Upper lobe of left lung (tissue), 6 donors: ENCODE measurements at regions not wholly inside any gene's neighbourhood (a gene's known extent, or its start where the extent isn't known, plus 50 kb on each side); places are given as distances from the start of the nearest gene placed in this dataset.
A peak's percentile ranks its signal among the peaks of the same experiment; 100 is the strongest.

ENCODE experiments used
- ATAC-seq, 2 donors: fragments of 200-7000 bp; cut with Tn5 transposase; one replicate each; pipeline ENCODE4 v1.9.1; 2022; ENCODE audit warnings: mild to moderate bottlenecking in 2 of 2, moderate library complexity in 2 of 2; ENCODE audit not compliant: low FRiP score in 2 of 2
- DNase-seq, 2 donors: peaks; one replicate each; pipeline ENCODE4 v3.0.0-alpha.2; 2019 to 2020
- H3K27ac ChIP-seq, 4 donors: fragments of 200-600 bp; sonication (generic); one replicate each; pipeline ENCODE4 v1.5.1; 2016 to 2019
- H3K27me3 ChIP-seq, 4 donors: fragments of 200-600 bp; sonication (generic); one replicate each; pipeline ENCODE4 v1.5.1; 2017 to 2019
- H3K36me3 ChIP-seq, 4 donors: fragments of 200-600 bp; sonication (generic); one replicate each; pipeline ENCODE4 v1.5.1; 2016 to 2019
- H3K4me1 ChIP-seq, 4 donors: fragments of 200-600 bp; sonication (generic); one replicate each; pipeline ENCODE4 v1.5.1; 2018 to 2019
- H3K4me3 ChIP-seq, 4 donors: fragments of 200-600 bp; sonication (generic); one replicate each; pipeline ENCODE4 v1.5.1; 2017 to 2019; ENCODE audit warnings: mild to moderate bottlenecking in 2 of 4, moderate library complexity in 1 of 4
- H3K9me3 ChIP-seq, 4 donors: fragments of 200-600 bp; sonication (generic); one replicate each; pipeline ENCODE4 v1.5.1; 2018 to 2019
- CTCF ChIP-seq, 6 experiments: fragments of 450-650 bp in 4 of 6; fragments of 200-600 bp in 2 of 6; sonication (generic) in 2 of 6; IDR thresholded peaks; one replicate each; pipeline ENCODE4 v1.5.1; 2016 to 2019; ENCODE audit warnings: antibody characterized with exemption in 6 of 6
- EP300 ChIP-seq, 4 donors: sonication (generic); formaldehyde crosslinking; IDR thresholded peaks; one replicate each; pipeline ENCODE4 v1.5.1; 2017; ENCODE audit warnings: antibody characterized with exemption in 4 of 4, control low read depth in 2 of 4
- POLR2A ChIP-seq, 4 donors: fragments of 450-650 bp; IDR thresholded peaks; one replicate each; pipeline ENCODE4 v1.5.1; 2016 to 2017; ENCODE audit warnings: antibody characterized with exemption in 4 of 4, mild to moderate bottlenecking in 2 of 4
- POLR2AphosphoS5 ChIP-seq, 2 donors: sonication (generic); formaldehyde crosslinking; IDR thresholded peaks; one replicate each; pipeline ENCODE4 v1.5.1; 2017; ENCODE audit warnings: antibody characterized with exemption in 2 of 2
- WGBS, 2 donors: methylation state at CpG; one replicate each; pipeline ENCODE4 v1.1.5; 2017 to 2018; 5-methylcytosine and 5-hydroxymethylcytosine counted together
- donor health status: DM: no; HTN: no; CAD: no; lungs with moderate emphysema.
- donor health status: DM: no; HTN: yes; CAD: no; lungs with severe emphysema.

GRCh38 chr6:106732376-106732940, 103.1 kb downstream of the QRSL1 start:
- Histone ChIP-seq H3K36me3 (no peaks in the 10 kb centered on the region), H3K27me3 (no peaks in the 10 kb centered on the region), H3K4me1 (no peaks in the 10 kb centered on the region), H3K27ac (no peak overlapping the region), H3K4me3 (no peak overlapping the region), H3K9me3 (no peaks in the 10 kb centered on the region)
- DNase-seq (no peak), ATAC-seq (peak in 1 of 2 donors; percentile 42)
- TF ChIP-seq EP300 (IDR thresholded peaks at IDR 0.05) (no peak), POLR2A (IDR thresholded peaks at IDR 0.05) (no peak), CTCF (IDR thresholded peaks at IDR 0.05) (no peak), POLR2AphosphoS5 (IDR thresholded peaks at IDR 0.05) (no peak)
- WGBS, 2 donors, result 90 to 96% methylated on average over 7 of the region's 7 CpGs

GRCh38 chr6:106731843-106732160, 102.4 kb downstream of the QRSL1 start:
- Histone ChIP-seq H3K27me3 (no peaks in the 10 kb centered on the region), H3K9me3 (no peaks in the 10 kb centered on the region), H3K27ac (no peak overlapping the region), H3K36me3 (no peaks in the 10 kb centered on the region), H3K4me1 (no peaks in the 10 kb centered on the region), H3K4me3 (no peak overlapping the region)
- 92 to 100% methylated on average over 1 of the region's 1 CpG for WGBS, 2 donors
- ATAC-seq (no peak), DNase-seq (no peak)
- no peak for TF ChIP-seq POLR2AphosphoS5 (IDR thresholded peaks at IDR 0.05)
- TF ChIP-seq EP300 (IDR thresholded peaks at IDR 0.05), result no peak
- no peak for TF ChIP-seq CTCF (IDR thresholded peaks at IDR 0.05)
- TF ChIP-seq POLR2A (IDR thresholded peaks at IDR 0.05), result no peak

GRCh38 chr6:106731144-106731842, 101.9 kb downstream of the QRSL1 start:
- Histone ChIP-seq H3K4me1 (no peaks in the 10 kb centered on the region), H3K27ac (no peak overlapping the region), H3K4me3 (no peak overlapping the region), H3K36me3 (no peaks in the 10 kb centered on the region), H3K9me3 (no peaks in the 10 kb centered on the region), H3K27me3 (no peaks in the 10 kb centered on the region)
- 66 to 69% methylated on average over 6 of the region's 6 CpGs for WGBS, 2 donors
- ATAC-seq, result no peak
- DNase-seq, result no peak
- TF ChIP-seq POLR2AphosphoS5 (IDR thresholded peaks at IDR 0.05), result no peak
- no peak for TF ChIP-seq POLR2A (IDR thresholded peaks at IDR 0.05)

DNA sequence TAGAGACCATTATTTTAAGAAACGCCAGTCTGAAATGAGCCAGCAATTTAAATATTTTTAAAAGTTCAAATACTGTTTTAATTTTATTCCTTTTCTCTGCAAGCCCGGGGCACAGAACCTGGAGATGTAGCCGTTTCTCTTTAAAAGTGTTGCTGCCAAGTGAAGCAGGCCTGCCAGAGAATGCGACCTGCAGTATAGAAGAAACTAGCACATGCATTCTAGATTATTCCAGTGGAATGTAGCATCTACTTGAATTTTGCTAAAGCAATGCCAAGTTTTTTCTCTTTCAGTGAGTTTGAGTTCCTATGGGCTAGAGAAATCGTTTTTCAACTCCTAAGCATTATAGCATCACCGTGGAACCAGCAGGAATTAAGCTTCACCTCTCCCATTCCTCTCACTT, 101.3 kb downstream of the QRSL1 start:
- Histone ChIP-seq H3K9me3 (no peaks in the 10 kb centered on the region), H3K27me3 (no peaks in the 10 kb centered on the region), H3K36me3 (no peaks in the 10 kb centered on the region), H3K4me1 (no peaks in the 10 kb centered on the region), H3K4me3 (no peak overlapping the region), H3K27ac (no peak overlapping the region)
- ATAC-seq, result no peak
- no peak for DNase-seq
- TF ChIP-seq POLR2AphosphoS5 (IDR thresholded peaks at IDR 0.05) (no peak), EP300 (IDR thresholded peaks at IDR 0.05) (no peak), CTCF (IDR thresholded peaks at IDR 0.05) (no peak), POLR2A (IDR thresholded peaks at IDR 0.05) (no peak)
- WGBS, 2 donors, result 70 to 83% methylated on average over 6 of the region's 6 CpGs

DNA sequence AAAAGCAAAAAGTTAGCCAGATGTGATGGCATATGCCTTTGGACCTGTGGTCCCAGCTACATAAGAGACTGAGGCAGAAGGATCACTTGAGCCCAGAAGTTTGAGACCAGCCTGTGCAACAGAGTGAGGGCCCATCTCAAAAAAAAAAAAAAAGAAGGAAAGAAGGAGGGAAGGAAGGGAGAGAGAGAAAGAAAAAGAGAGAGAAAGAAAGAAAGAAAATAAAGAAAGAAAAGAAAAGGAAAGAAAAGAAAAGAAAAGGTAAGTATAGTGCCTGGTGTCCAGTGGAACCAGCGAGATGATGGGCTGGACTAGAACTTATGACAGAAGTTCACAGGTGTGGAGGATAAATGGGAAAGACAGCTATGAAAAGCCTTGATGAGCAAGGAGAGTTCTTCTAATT, 100.9 kb downstream of the QRSL1 start:
- TF ChIP-seq POLR2A (IDR thresholded peaks at IDR 0.05) (no peak), CTCF (IDR thresholded peaks at IDR 0.05) (no peak), POLR2AphosphoS5 (IDR thresholded peaks at IDR 0.05) (no peak), EP300 (IDR thresholded peaks at IDR 0.05) (no peak)
- Histone ChIP-seq H3K27ac (no peak overlapping the region), H3K27me3 (no peaks in the 10 kb centered on the region), H3K9me3 (no peaks in the 10 kb centered on the region), H3K4me1 (no peaks in the 10 kb centered on the region), H3K36me3 (no peaks in the 10 kb centered on the region), H3K4me3 (no peak overlapping the region)
- 93 to 100% methylated on average over 1 of the region's 1 CpG for WGBS, 2 donors
- DNase-seq, result no peak
- no peak for ATAC-seq
